B cell (primary cell): ENCODE measurements at regions not wholly inside any gene's neighbourhood (a gene's known extent, or its start where the extent isn't known, plus 50 kb on each side); places are given as distances from the start of the nearest gene placed in this dataset.

ENCODE experiments used
- EZH2 ChIP-seq: IDR thresholded peaks from 2 replicates; pipeline ENCODE4 v1.6.1; 2012; ENCODE audit warnings: borderline replicate concordance, low read depth, mild to moderate bottlenecking, moderate library complexity, low read length; ENCODE audit not compliant: insufficient read depth, poor library complexity, severe bottlenecking
- TF ChIP-seq, protein P1 (sequence below): fragments of 200-600 bp; IDR thresholded peaks from one replicate; pipeline ENCODE4 v1.8.0; 2022; ENCODE audit warnings: antibody characterized with exemption, mild to moderate bottlenecking

DNA sequence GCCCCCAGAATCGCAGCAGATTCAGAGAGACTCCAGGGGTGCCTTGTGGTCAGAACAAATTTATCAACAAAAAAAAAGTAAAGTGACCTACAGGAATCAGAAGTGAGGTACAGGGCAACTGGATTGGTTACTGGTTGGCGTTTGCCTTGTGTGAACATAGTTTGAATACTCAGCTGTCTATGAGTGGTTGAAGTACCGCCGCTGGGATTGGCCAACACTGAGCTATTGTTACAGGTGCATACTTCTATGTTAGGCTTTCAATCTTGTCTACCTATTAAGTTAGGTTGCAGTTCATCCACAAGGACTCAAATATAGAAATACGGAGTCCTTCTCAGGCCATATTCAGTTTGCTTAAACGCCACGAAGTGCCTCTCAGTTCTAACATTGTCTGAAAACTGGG lies 993.5 kb upstream of the PRKX start:
- TF ChIP-seq, protein P1, sequence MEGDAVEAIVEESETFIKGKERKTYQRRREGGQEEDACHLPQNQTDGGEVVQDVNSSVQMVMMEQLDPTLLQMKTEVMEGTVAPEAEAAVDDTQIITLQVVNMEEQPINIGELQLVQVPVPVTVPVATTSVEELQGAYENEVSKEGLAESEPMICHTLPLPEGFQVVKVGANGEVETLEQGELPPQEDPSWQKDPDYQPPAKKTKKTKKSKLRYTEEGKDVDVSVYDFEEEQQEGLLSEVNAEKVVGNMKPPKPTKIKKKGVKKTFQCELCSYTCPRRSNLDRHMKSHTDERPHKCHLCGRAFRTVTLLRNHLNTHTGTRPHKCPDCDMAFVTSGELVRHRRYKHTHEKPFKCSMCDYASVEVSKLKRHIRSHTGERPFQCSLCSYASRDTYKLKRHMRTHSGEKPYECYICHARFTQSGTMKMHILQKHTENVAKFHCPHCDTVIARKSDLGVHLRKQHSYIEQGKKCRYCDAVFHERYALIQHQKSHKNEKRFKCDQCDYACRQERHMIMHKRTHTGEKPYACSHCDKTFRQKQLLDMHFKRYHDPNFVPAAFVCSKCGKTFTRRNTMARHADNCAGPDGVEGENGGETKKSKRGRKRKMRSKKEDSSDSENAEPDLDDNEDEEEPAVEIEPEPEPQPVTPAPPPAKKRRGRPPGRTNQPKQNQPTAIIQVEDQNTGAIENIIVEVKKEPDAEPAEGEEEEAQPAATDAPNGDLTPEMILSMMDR = no peak
- TF ChIP-seq EZH2 = no peak
